ENCODE measurements at regions not wholly inside any gene's neighbourhood (a gene's known extent, or its start where the extent isn't known, plus 50 kb on each side); places are given as distances from the start of the nearest gene placed in this dataset.

DNA sequence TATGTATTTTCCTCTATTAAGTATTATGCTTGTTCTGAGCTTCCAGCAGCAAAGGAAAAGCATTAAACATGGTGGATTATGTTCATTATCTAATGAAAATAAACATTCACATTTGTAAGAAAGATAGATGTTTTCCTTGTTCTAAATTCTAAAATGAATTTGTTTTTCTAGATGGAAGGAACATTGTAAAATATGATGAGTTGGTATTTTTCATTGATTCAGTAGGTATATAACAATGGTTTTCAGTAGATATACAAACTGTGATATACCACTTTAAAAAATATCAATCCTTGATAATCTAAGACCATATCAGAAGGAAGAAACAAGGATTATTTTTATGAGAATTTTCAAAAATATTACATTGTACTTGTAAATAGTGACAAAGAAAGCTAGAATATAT is 290.6 kb upstream of the GOLIM4 start:
- no peak for DNase-seq (ENCODE audit: low read depth in 1 of 2, low spot score in 1 of 2)
- H3K27me3 ChIP-seq (ENCODE audit: insufficient read depth, poor library complexity, severe bottlenecking): no peaks in the 10 kb centered on the region
- H3K27ac ChIP-seq (replicated peaks): no peak overlapping the region
- TF ChIP-seq, protein P1, sequence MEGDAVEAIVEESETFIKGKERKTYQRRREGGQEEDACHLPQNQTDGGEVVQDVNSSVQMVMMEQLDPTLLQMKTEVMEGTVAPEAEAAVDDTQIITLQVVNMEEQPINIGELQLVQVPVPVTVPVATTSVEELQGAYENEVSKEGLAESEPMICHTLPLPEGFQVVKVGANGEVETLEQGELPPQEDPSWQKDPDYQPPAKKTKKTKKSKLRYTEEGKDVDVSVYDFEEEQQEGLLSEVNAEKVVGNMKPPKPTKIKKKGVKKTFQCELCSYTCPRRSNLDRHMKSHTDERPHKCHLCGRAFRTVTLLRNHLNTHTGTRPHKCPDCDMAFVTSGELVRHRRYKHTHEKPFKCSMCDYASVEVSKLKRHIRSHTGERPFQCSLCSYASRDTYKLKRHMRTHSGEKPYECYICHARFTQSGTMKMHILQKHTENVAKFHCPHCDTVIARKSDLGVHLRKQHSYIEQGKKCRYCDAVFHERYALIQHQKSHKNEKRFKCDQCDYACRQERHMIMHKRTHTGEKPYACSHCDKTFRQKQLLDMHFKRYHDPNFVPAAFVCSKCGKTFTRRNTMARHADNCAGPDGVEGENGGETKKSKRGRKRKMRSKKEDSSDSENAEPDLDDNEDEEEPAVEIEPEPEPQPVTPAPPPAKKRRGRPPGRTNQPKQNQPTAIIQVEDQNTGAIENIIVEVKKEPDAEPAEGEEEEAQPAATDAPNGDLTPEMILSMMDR (IDR thresholded peaks at IDR 0.05; ENCODE audit: insufficient read depth, low read length): no peak
- TF ChIP-seq GABPA (IDR thresholded peaks at IDR 0.05; ENCODE audit: low read depth) (no peak), SPI1 (IDR thresholded peaks at IDR 0.05; ENCODE audit: borderline replicate concordance, low read depth) (no peak), POLR2AphosphoS5 (IDR thresholded peaks at IDR 0.05; ENCODE audit: low read depth) (no peak)
- TF ChIP-seq, protein P2, sequence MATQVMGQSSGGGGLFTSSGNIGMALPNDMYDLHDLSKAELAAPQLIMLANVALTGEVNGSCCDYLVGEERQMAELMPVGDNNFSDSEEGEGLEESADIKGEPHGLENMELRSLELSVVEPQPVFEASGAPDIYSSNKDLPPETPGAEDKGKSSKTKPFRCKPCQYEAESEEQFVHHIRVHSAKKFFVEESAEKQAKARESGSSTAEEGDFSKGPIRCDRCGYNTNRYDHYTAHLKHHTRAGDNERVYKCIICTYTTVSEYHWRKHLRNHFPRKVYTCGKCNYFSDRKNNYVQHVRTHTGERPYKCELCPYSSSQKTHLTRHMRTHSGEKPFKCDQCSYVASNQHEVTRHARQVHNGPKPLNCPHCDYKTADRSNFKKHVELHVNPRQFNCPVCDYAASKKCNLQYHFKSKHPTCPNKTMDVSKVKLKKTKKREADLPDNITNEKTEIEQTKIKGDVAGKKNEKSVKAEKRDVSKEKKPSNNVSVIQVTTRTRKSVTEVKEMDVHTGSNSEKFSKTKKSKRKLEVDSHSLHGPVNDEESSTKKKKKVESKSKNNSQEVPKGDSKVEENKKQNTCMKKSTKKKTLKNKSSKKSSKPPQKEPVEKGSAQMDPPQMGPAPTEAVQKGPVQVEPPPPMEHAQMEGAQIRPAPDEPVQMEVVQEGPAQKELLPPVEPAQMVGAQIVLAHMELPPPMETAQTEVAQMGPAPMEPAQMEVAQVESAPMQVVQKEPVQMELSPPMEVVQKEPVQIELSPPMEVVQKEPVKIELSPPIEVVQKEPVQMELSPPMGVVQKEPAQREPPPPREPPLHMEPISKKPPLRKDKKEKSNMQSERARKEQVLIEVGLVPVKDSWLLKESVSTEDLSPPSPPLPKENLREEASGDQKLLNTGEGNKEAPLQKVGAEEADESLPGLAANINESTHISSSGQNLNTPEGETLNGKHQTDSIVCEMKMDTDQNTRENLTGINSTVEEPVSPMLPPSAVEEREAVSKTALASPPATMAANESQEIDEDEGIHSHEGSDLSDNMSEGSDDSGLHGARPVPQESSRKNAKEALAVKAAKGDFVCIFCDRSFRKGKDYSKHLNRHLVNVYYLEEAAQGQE (IDR thresholded peaks at IDR 0.05; ENCODE audit: insufficient replicate concordance, low read depth): no peak
- no peak overlapping the region for H3K4me3 ChIP-seq (replicated peaks; ENCODE audit: insufficient read depth, low read length)

DNA sequence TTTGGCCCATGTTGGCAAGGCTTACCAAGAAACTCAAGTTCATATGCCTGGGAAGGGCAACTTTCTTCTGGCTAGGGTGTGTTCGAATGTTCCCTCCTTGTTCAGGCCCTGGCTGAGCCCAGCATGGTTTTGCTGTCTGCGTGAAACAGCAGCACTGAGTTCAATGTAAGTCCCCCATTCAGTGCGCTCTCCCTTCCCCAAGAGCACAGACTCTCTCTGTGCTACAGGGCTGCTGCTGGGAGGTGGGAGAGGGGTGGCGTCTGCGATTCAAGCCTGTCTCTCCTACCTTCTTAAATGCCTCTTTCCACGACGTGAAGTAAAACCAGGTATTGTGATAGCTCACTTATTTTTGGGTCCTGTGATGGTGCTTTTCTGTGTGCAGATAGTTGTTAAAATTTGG is 289.3 kb upstream of the GOLIM4 start:
- Histone ChIP-seq H3K27ac (replicated peaks) (no peak overlapping the region), H3K27me3 (ENCODE audit: insufficient read depth, poor library complexity, severe bottlenecking) (no peaks in the 10 kb centered on the region), H3K4me3 (replicated peaks; ENCODE audit: insufficient read depth, low read length) (no peak overlapping the region)
- no peak for DNase-seq (ENCODE audit: low read depth in 1 of 2, low spot score in 1 of 2)
- TF ChIP-seq POLR2AphosphoS5 (IDR thresholded peaks at IDR 0.05; ENCODE audit: low read depth): no peak
- TF ChIP-seq, protein P1 (IDR thresholded peaks at IDR 0.05; ENCODE audit: insufficient read depth, low read length): no peak
- no peak for TF ChIP-seq SPI1 (IDR thresholded peaks at IDR 0.05; ENCODE audit: borderline replicate concordance, low read depth)
- TF ChIP-seq GABPA (IDR thresholded peaks at IDR 0.05; ENCODE audit: low read depth): no peak
- TF ChIP-seq, protein P2 (IDR thresholded peaks at IDR 0.05; ENCODE audit: insufficient replicate concordance, low read depth): no peak

DNA sequence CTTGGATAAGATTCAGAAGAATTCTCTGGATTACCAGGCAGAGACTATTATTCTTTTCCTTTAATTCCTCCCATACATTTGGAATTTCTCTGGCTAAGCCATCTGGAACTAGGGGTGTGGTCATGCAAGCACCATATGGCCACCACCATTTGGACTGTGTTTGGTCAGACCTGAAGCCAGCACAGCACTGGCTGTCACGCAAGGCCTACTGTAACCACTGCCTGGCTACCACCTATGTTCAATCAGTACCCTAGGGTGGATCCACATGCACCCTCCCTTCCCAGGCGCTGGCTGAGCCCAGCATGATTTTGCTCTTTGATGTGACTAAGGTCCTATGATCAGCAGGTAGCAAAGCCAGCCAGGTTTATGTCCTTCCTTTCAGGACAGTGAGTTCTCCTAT is 287.8 kb upstream of the GOLIM4 start:
- Histone ChIP-seq H3K4me3 (replicated peaks; ENCODE audit: insufficient read depth, low read length) (no peak overlapping the region), H3K27me3 (ENCODE audit: insufficient read depth, poor library complexity, severe bottlenecking) (no peaks in the 10 kb centered on the region), H3K27ac (replicated peaks) (no peak overlapping the region)
- TF ChIP-seq POLR2AphosphoS5 (IDR thresholded peaks at IDR 0.05; ENCODE audit: low read depth) (no peak), SPI1 (IDR thresholded peaks at IDR 0.05; ENCODE audit: borderline replicate concordance, low read depth) (no peak), GABPA (IDR thresholded peaks at IDR 0.05; ENCODE audit: low read depth) (no peak)
- TF ChIP-seq, protein P2 (IDR thresholded peaks at IDR 0.05; ENCODE audit: insufficient replicate concordance, low read depth): no peak
- TF ChIP-seq, protein P1 (IDR thresholded peaks at IDR 0.05; ENCODE audit: insufficient read depth, low read length): no peak
- DNase-seq (ENCODE audit: low read depth in 1 of 2, low spot score in 1 of 2): no peak

Data from HL-60 (cell line).